ENCODE measurements at regions not wholly inside any gene's neighbourhood (a gene's known extent, or its start where the extent isn't known, plus 50 kb on each side); places are given as distances from the start of the nearest gene placed in this dataset.
A peak's percentile ranks its signal among the peaks of the same experiment; 100 is the strongest.
"Not testable (repeated sequence)": the region's sequence is repeated elsewhere in the genome, so short reads cannot be mapped to it uniquely, and the experiment has no call there.

DNA sequence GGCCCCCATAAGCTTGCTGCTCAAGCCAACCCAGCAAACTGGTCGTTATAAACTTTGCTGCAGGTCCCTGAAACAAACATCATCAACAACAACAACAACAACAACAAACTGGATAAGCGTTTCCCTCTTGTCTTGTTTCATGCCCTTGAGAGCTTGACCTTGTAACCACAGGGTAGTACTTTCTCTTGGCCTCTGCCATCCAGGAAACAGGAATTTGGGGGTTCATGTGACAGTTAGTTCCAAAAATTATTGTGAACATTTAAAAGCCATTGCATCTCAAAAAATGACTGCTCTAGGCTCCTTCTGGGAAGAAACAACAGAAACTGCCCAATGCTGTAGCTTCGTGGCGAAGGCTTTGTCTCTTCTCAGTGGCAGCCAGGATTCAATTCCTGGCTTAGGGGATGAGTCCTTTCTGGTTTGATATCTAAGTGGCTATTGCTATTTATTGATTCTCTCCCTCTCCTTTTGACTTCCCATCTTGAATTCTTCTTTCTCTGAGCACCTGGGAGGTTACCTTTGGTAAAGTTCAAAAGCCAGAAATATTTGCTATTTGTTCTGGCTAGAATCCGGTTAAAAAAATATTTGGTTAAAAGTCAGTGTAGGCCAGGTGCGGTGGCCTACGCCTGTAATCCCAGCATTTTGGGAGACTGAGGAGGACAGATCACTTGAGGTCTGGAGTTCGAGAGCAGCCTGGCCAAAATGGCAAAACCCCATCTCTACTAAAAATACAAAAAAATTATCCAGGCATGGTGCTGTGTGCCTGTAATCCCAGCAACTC, 52.0 kb upstream of the CPM start:
- no peak for DNase-seq

DNA sequence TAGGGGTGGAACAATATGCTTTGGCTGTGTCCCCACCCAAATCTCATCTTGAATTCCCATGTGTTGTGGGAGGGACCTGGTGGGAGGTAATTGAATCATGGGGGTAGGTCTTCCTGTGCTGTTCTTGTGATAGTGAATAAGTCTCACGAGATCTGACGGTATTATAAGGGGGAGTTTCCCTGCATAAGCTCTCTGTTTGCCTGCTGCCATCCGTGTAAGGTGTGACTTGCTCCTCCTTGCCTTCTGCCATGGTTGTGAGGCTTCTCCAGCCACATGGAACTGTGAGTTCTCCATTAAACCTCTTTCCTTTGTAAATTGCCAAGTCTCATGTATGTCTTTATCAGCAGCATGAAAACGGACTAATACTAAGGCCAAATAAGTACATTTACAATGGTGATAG, 64.6 kb upstream of the CPM start:
- not testable (repeated sequence) for DNase-seq

DNA sequence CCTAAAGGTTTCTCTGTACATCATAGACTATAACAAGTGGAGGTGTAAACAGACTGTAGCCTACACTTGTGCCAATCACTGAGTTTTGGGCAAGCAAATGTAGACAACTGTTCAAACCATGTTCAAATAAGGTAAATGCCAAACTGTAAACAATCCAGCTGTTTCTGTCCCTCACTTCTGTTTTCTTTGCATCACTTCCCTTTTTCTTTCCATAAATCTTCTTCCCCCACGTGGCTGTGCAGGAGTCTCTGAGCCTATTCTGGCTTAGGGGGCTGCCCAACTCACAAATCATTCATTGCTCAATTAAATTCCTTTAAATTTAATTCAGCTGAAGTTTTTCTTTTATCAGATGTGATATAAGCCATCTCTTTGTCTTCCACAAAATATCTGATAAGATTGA, 65.1 kb upstream of the CPM start:
- DNase-seq, result no peak

DNA sequence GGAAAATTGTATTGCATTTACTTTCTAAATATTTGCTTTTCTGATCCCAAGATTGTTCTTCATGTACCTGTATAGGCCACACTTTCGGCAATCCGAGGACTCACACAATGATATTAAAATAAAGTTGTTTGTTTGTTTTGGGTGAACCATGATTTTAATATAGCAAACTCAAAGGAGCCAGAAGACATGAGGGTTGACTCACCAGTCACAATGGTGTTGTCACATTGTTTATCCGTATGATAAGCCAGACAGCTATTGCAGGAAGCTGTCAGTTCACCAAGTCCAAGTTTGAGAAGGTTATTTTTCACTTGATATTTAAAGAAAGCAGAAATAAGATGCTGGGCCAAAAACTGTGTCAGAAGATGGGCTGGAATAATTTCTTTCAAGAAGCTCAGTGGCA, 67.1 kb upstream of the CPM start:
- no peak for DNase-seq

DNA sequence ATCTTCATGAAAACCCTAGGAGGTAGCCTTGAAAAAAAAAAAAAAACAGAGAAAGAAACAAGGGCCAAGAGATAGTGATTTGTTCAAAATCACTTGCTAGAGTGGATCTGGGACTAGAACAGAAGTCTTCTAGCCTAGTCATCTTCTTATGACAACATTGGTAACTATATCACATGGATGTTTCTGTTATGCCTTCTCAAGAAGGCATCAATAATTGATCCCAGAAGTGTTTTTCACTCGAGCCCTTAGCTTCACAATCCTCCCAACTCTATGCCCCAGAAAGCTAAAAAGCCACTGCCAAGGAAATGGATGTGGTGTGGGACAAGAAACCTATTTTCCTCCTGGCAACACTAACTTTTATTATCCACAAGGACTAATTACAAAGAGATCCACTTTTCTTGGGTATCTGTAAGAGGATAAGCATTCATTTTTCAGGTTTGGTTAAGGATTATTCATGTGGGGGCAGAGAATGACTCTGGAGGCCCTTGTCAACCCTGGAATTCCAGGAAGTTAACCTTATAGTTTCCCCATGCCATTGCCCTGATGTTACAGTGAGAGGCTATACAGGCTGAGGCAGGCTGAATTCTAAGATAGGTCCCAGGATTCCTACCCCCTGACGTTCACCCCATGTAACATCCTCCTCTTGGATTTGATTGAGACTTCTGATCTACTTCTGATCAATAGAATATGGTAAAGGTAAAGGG, 67.7 kb upstream of the CPM start:
- DNase-seq, result no peak

DNA sequence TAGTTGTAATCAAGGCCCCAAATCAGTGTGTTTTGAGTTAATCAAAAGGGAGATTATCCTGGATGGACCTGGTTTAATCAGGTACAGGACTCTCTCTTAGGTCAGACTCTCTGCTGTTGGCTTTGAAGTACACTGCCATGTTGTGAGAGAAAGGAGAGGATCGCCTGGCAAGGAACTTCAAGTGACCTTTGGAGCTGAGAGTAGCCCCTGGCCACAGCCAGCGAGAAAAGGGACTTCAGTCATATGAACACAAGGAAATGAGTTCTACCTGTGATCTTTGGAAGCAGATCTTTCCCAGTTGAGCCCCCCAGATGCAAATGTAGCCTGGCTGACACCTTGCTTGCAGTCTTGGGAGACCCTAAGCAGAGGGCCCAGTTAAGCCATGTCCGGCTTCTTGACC, 68.3 kb upstream of the CPM start:
- no peak for DNase-seq

DNA sequence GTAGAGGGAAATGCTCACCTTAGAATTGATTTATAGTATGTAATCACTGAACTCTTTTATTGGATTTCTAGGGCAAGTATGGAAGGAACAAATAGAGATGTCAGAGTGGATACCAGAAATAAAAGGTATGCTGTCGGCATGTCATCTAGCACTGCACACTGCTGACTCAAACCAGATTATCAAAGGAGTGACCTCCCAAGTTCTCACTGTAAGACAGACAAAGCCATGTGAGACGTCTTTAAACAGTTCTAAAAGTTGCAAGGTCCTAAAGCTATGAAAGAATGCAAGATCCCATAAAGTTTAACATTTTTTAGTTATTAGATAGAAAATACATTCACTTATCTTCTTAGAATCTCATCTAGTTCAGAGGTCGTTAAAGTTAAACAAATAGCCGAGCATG, 70.0 kb upstream of the CPM start:
- no peak for DNase-seq

DNA sequence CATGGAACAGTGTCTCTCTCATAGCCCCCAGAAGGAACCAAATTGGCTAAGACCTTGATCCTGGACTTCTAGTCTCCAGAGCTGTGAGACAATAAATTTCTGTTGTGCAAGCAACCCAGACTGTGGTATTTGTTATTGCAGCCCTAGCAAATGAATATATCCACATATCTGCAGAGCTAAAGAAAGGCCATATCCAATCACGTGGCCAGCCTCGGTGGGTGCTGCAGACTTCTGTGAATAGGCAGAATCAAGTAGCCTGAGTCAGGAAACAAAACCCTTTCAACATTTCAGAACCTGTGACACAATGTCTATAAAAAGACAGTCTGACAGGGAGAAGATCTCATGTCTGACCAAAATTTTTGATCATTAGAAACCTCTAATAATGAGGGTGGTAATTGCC, 71.0 kb upstream of the CPM start:
- DNase-seq, result no peak

DNA sequence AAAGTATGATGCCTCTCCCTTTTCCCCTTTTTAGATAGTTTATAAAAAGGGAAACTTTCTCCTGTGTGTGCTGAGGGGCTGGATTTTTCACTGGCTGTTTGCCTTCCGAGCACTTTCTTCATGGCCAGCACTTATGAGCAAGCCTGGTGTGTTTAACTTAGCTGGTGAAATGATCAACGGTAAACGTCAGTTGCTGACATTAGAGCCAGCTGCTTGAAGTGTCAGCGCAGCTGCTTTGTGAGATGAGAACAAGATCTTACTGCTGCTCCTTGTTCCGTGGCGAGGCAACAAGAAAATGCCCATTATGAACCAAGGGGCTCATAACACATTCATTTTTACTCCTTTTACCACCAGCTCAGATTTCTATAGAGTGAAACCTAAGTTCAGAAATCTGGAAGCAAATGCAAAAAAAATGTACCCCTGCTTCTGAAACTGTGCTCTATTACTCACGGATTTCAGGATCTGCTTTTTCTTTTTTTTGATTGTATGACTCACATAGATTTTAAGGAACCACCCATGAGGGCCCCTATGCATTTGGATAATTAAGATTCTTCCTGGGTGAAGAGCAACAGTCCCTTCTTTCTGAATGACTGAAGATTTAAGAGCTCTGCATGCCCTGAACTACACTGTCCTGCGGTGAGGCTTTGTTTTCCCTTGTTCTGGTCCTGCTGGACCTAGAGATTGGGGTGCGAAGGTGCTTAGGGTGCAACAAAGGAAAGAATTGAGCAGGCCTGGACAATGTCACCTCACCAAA, 74.3 kb upstream of the CPM start:
- DNase-seq, result no peak

DNA sequence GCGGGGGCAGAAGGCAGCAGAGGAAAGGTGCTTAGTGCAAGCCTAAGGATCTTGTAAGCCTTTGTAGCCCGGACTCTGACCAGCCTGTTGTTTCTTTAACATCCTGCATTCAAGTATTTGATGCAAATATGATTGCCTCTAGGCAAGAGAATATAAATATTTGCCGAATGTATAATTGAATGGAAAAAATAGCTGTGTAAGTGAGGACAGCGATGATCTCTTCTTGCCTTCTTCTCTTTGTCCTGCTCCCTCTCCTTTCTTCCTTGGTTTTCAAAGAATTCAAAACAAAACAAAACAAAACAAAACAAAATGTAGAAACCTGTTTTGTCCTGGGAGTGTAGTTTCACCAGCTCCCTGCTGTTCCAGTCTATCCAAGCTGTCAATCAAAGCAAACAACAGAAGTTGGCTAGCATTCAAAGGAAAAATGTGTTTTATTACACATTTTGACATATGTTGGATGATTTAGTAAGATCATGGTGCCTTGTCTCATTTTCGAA, 74.9 kb upstream of the CPM start:
- peak; percentile 9 for DNase-seq

DNA sequence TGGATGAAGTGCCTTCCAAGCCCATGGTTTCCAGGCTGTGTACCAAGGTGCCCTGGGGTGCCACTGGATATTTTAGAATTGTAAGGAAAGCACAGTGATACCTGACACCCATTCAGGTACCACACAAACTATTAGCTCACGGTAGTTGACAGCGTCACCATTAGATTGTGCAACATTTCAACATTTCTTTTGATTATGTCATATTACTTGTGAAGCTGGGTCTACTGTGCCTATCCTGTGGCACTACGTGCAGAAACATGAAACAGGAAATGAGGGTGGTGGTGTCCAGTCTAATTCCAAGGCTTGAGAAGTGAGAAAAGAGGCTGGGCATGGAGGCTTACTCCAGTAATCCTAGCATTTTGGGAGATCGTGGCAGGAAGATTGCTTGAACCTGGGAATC, 75.5 kb upstream of the CPM start:
- no peak for DNase-seq

DNA sequence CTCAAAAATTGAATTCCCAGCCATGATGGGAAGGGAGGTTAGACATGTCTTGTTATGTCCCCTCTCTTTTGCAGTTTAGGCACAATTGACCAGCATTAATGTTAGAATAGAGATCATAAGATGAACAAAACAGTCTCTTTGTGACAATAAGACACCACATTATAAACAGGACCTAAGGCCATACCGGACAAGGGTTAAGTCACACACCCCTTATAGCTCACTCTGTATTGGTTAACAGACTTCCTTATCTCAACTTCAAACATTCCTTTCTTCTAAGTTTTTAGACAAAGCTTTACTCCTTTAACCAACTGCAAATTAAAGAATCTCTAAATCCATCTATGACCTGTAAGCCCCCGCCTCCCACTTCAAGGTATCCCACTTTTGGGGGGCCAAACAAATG, 81.1 kb upstream of the CPM start:
- no peak for DNase-seq

DNA sequence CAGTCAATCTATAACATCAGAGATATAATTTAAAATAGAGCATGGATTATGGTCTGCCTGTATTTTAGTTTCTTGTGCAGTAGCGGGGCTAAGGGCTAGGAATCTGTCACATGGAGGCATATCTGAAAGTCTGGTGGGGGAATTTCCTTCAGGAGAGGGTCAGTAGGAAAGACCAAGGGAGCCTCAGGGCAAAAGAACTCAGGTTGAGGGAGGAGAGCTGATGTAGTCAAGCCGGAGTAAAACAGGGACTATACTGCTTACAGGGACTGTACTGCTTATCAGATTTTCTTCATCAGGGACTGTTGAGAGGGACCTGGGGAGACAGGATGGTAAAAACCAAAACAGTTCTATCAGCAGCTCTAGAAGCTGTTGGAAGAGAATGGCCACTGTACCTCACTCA, 82.0 kb upstream of the CPM start:
- no peak for DNase-seq

DNA sequence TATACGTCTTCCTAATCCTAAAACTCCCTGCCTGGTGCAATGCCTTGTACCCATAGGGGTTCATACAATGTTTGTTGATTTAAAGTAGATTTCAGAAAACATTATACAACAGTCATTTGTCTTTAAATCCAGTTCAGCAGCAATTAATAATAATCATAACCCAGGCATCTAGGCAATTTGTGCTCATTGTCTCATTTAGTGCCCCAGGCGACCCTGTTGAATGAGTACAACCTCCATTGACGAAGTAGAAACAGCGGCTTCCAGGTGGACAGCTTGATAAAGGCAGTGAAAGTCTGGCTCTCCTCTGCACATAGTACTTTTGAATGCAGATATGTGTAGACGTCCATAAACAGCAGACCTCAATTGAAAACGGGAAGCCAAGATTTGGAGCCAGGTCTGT, 82.9 kb upstream of the CPM start:
- no peak for DNase-seq

DNA sequence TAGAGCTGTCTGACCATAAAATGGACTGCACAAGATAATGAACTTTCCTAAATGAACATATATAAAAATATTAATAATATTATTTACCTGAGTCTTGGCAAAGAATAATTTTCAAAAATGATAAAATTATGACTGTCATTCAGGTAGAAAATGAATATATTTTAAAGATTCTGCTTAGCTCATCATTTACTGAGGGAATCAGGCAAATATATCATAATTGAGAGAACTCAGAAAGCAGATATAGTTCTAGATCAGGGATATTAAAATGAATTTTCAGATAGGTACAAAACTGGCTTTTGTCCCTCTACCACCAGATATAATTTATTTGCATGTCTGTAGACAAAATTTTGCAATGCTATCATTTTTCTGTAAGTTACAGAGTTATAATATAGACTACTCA, 86.1 kb upstream of the CPM start:
- DNase-seq, result no peak

DNA sequence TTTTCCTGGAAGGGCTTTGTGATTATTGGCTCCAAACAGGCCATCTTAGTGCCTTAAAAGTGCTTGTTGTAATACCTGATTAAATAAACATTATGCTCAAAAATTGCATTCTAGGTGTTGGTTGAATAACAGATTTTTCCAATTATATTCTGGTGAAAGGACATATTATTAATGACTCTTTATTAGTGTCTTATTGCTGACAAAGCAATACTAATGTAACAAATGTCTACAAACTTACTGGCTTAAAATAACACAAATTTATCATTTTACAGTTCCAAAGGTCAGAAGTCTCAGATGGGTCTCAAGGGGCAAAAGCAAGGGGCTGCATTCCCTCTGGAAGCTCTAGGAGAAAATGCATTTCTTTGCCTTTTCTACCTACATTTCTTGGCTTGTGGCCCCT, 86.9 kb upstream of the CPM start:
- DNase-seq, result no peak

DNA sequence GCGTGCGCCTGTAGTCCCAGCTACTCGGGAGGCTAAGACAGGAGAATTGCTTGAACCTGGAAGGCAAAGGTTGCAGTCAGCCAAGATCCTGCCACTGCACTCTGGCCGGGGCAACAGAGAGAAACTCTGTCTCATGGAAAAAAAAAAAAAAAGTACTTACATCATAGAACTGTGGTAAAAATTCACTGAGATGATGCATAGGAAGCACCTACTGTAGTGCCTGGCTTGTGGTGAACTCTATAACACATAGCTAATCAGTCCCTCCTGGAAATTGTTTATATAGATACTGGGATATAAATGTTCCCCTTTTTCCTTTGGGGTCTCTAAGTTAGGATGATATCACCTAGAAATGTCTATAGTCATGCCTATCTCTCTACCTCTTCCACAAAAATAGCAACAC, 89.7 kb upstream of the CPM start:
- DNase-seq, result no peak

DNA sequence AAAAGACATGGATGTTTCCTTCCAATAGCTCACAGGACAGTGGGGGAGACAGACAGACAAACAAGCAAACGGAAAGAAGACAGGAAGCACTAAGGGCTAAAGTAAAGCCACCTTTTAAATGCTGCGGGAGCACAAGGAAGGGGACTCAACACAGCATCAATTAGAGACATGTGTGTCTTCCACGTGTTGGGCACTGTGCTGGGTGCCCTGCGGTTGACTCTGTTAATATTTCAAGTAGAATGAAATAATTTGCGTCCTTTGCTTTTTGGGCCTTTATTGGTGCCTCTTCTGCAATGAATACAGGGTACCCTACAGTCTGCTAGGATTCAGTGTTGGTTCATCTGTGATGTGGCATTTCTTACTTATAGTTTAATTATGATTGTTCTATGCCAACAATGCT, 90.9 kb upstream of the CPM start:
- DNase-seq, result no peak

DNA sequence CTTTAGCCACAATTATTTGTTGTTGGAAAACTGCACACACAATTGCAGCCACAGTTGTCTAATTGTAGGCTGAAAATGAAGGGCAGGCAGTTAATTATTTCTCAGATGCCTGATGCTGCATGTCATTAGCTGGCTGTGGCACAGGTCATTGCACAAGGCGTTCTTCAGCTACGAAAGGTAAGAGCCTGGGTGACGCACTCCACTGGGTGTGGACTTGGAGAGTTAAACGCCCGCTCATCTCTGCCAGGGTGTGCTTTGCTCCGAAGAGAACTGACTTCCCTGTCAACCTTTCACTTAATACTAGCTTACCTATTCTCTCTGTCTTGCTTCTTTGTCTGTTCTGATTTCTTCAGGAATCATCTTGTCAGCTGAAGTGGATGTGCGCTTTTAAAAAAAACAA, 91.4 kb upstream of the CPM start:
- no peak for DNase-seq

DNA sequence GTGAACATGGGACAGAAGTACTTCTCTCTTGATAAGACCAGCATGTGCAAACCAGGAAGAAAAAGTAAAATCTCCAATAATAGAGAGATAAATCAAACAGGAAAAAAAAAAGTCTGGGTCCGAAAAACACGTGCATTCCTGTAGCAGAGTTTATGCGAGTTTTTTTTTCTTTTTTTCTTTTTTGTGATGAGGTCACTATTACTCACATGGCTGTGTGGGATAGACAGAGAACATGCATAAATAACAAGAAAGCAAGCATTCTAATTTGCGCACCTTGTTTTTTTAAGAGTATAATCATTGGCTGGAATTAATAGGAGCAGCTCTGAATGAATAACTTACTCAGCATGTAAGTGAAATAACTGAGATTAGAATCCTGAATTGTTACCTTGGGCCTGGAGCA, 91.9 kb upstream of the CPM start:
- DNase-seq, result no peak

DNA sequence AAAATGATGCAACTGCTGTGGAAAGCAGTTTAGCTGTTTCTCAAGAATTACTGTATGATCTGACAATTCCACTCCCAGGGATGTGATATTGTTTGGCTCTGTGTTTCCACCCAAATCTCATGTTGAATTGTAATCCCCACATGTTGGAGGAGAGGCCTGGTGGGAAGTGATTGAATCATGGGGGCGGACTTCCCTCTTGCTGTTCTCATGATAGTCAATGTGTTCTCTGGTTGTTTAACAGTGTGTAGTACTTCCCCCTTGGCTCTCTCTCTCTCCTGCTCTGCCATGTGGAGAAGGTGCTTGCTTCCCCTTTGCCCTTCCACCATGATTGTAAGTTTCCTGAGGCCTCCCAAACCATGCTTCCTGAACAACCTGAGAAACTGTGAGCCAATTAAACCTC, 93.4 kb upstream of the CPM start:
- no peak for DNase-seq

DNA sequence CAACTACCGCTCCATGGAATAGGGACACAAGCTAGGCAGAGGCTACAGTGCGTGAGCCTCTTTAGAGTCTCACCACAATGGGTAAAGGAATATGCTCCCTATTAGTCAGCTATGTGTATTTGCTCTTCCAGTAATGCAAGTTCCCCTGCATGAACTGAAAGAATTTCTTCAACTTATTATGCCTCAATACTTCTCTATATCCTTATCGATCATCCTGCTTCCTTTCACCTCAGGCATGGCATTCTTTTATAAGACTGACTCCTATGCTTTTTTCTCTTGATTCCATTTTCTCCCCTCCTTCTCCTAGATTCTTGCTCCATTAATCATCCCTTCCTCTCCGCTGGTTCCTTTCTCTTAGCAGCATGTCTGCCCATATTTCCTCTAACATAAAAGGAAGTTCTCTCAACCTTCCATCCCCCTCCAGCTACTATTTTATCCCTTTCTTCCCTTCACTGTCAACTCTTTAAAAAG, 94.5 kb upstream of the CPM start:
- no peak for DNase-seq

DNA sequence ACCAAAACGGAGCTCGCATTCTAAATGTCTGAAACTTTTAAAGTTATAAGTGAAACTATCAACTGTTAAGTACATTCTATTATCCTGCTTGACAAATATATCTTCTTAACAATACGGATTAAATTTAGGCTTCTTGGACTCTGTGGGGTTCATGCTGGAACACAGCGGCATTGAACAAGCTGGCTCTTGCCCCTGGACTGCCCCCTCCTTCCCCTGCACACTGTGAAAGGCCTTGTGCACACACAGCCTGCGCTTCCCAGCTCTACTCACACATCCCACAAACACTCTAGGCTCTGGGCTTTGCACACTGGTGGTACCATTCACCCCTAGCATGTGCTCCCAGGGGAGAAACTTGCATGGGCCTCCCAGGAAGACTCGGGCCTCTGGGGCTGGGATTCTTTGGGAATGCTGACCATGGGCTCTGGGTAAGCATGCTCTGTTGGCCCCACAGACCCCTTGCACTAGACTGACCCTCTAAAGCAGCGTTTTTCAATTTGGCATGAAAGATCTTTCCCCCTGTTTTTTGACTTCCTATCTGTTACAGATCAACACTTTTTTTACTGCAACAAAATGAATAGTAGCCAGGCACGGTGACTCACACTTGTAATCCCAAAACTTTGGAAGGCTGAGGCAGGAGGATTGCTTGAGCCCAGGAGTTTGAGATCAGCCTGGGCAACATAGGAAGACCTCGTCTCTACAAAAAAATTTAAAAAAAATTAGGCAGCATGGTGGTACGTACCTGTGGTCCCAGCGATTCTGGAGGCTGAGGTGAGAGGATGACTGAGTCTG, 96.2 kb upstream of the CPM start:
- DNase-seq, result no peak
